Endothelial cell (in vitro differentiated cells): ENCODE measurements at regions not wholly inside any gene's neighbourhood (a gene's known extent, or its start where the extent isn't known, plus 50 kb on each side); places are given as distances from the start of the nearest gene placed in this dataset.

Source experiments
- DNase-seq: peaks from one replicate; pipeline ENCODE4 v3.0.0; 2021; ENCODE audit warnings: low spot score
- H3K27ac Mint-ChIP-seq: one replicate; pipeline ENCODE4 v1.8.0; 2021; ENCODE audit warnings: mixed read lengths, inconsistent platforms; ENCODE audit not compliant: unreplicated experiment
- H3K27me3 Mint-ChIP-seq: one replicate; pipeline ENCODE4 v1.8.0; 2021; ENCODE audit warnings: mild to moderate bottlenecking, moderate library complexity, mixed read lengths, inconsistent platforms; ENCODE audit not compliant: unreplicated experiment
- H3K36me3 Mint-ChIP-seq: one replicate; pipeline ENCODE4 v1.8.0; 2021; ENCODE audit warnings: mild to moderate bottlenecking, low read depth, mixed read lengths, inconsistent platforms; ENCODE audit not compliant: unreplicated experiment
- H3K4me1 Mint-ChIP-seq: one replicate; pipeline ENCODE4 v1.8.0; 2021; ENCODE audit warnings: mild to moderate bottlenecking, mixed read lengths, inconsistent platforms; ENCODE audit not compliant: unreplicated experiment
- H3K4me3 Mint-ChIP-seq: one replicate; pipeline ENCODE4 v1.8.0; 2021; ENCODE audit warnings: mild to moderate bottlenecking, mixed read lengths, inconsistent platforms; ENCODE audit not compliant: unreplicated experiment
- H3K9me3 Mint-ChIP-seq: one replicate; pipeline ENCODE4 v1.8.0; 2021; ENCODE audit warnings: mixed read lengths, inconsistent platforms; ENCODE audit not compliant: unreplicated experiment
- CTCF ChIP-seq: fragments of 200-600 bp; sonication (generic); IDR thresholded peaks from one replicate; pipeline ENCODE4 v1.5.0; 2021; ENCODE audit warnings: antibody characterized with exemption; ENCODE audit not compliant: unreplicated experiment

GRCh38 chr15:94602754-94603470 lies 371.6 kb downstream of the MCTP2 start:
- TF ChIP-seq CTCF: no peak
- Mint-ChIP-seq H3K27me3 (peaks cover 2% of the 10 kb centered on the region), H3K4me1 (peaks cover 24% of the 10 kb centered on the region), H3K4me3 (no peak overlapping the region), H3K9me3 (no peaks in the 10 kb centered on the region), H3K27ac (no peak overlapping the region), H3K36me3 (no peaks in the 10 kb centered on the region)
- no peak for DNase-seq

- Mint-ChIP-seq H3K27me3 (peaks cover 3% of the 10 kb centered on the region), H3K27ac (peak overlapping the region; percentile 99), H3K36me3 (no peaks in the 10 kb centered on the region), H3K4me1 (peaks cover 36% of the 10 kb centered on the region), H3K9me3 (no peaks in the 10 kb centered on the region), H3K4me3 (peak overlapping the region; percentile 21)
- no peak for DNase-seq
- TF ChIP-seq CTCF: no peak
Measured at GRCh38 chr15:94606286-94606685, 374.9 kb downstream of the MCTP2 start.

GRCh38 chr15:94607176-94607654 lies 375.9 kb downstream of the MCTP2 start:
- no peaks in the 10 kb centered on the region for H3K36me3 Mint-ChIP-seq
- H3K4me3 Mint-ChIP-seq: no peak overlapping the region
- H3K4me1 Mint-ChIP-seq: peaks cover 36% of the 10 kb centered on the region
- DNase-seq: peak; percentile 65
- peaks cover 3% of the 10 kb centered on the region for H3K27me3 Mint-ChIP-seq
- no peak for TF ChIP-seq CTCF
- H3K9me3 Mint-ChIP-seq: no peaks in the 10 kb centered on the region
- H3K27ac Mint-ChIP-seq: peak overlapping the region; percentile 99

- Mint-ChIP-seq H3K4me3 (no peak overlapping the region), H3K36me3 (no peaks in the 10 kb centered on the region), H3K27ac (no peak overlapping the region), H3K4me1 (peaks cover 34% of the 10 kb centered on the region), H3K9me3 (no peaks in the 10 kb centered on the region), H3K27me3 (peaks cover 3% of the 10 kb centered on the region)
- no peak for TF ChIP-seq CTCF
- no peak for DNase-seq
Measured at GRCh38 chr15:94610069-94610468, 378.7 kb downstream of the MCTP2 start.

- no peaks in the 10 kb centered on the region for H3K36me3 Mint-ChIP-seq
- no peak for DNase-seq
- peaks cover 31% of the 10 kb centered on the region for H3K4me1 Mint-ChIP-seq
- no peaks in the 10 kb centered on the region for H3K9me3 Mint-ChIP-seq
- no peak overlapping the region for H3K4me3 Mint-ChIP-seq
- no peak for TF ChIP-seq CTCF
- H3K27me3 Mint-ChIP-seq: peaks cover 3% of the 10 kb centered on the region
- no peak overlapping the region for H3K27ac Mint-ChIP-seq
Measured at GRCh38 chr15:94610485-94610884, 379.1 kb downstream of the MCTP2 start.
